ENCODE measurements at regions not wholly inside any gene's neighbourhood (a gene's known extent, or its start where the extent isn't known, plus 50 kb on each side); places are given as distances from the start of the nearest gene placed in this dataset.
A peak's percentile ranks its signal among the peaks of the same experiment; 100 is the strongest.
"Not testable (repeated sequence)": the region's sequence is repeated elsewhere in the genome, so short reads cannot be mapped to it uniquely, and the experiment has no call there.

DNA sequence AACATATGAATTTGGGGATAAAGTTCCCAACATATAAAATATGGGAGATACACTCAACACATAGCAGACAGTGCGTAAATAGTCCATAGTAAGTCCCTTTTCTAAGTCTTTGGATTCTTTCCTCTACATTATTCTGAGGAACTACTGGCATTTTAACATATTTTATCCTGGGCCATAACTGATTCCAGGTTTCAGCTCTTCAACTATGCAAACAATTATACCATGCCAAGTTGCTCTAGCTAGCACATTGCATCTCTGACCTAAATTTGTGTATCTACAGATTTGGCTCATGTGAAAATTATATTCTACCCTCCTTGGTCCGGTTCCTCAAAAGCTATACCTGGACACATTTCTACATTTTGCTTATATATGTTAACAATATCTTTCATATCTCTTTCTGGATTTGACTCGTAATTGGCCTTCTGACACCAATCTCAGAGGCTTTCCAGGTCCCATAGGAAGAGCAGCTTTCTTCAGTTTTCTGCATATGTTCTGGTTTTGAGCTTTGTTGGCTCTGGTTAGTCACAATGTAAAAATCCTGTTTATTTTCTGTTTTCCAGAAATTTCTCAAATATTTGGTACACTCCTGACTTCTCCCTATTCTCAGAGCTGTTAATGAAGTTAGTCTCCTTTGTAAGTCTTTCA, 305.4 kb downstream of the BMP4 start:
- DNase-seq = no peak

GRCh38 chr14:53646925-53647324, 309.7 kb downstream of the BMP4 start:
- DNase-seq = no peak

GRCh38 chr14:53640695-53641094, 315.9 kb downstream of the BMP4 start:
- no peak for DNase-seq

DNA sequence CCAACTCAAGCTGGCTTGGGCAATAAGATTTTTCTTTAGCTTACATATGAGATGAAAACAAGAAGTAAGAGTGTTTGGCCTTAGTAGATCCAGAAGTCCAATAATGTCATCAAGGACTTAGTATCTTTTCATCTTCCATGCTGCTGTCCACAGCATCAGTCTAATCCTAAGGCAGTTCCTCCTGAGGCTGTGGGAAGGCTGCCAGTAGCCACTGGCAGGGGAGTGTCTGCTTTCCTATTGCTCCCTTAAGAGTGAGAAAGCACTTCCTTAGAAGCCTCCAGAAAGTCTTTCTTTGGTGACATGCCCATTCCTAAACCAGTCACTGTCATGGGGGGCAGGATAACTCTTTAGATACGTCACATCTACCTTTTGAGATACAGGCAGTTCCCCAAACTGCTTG, 317.7 kb downstream of the BMP4 start:
- no peak for DNase-seq

- no peak for DNase-seq
Measured at GRCh38 chr14:53634793-53635192, 321.8 kb downstream of the BMP4 start.

DNA sequence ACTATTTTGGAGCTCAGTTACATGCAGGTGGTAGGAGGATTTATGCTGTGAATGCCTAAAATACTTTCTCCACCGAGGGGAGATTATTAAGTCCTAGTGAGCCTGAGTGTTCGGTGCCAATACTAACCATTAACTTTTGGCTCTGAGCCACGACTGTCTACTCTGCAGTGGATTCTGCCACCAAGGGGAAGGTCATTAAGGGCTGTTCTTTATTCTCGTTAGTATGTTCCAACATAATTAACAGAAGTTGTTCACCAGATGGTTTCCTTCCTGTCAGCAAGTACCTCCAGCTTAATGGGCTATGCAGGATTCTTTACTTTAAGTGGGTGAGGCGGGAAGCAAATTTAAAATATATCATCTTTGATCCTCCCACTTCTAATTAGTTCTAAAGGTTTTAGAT, 326.3 kb downstream of the BMP4 start:
- peak; percentile 97 for DNase-seq

- no peak for DNase-seq
Measured at GRCh38 chr14:53628732-53629430, 327.7 kb downstream of the BMP4 start.

GRCh38 chr14:53628261-53628660, 328.4 kb downstream of the BMP4 start:
- DNase-seq = no peak

- no peak for DNase-seq
Measured at GRCh38 chr14:53626761-53627160, 329.9 kb downstream of the BMP4 start.

- no peak for DNase-seq
Measured at GRCh38 chr14:53622447-53622846, 334.2 kb downstream of the BMP4 start.

- no peak for DNase-seq
Measured at GRCh38 chr14:53621921-53622320, 334.7 kb downstream of the BMP4 start.

- no peak for DNase-seq
Measured at GRCh38 chr14:53621433-53621832, 335.2 kb downstream of the BMP4 start.

DNA sequence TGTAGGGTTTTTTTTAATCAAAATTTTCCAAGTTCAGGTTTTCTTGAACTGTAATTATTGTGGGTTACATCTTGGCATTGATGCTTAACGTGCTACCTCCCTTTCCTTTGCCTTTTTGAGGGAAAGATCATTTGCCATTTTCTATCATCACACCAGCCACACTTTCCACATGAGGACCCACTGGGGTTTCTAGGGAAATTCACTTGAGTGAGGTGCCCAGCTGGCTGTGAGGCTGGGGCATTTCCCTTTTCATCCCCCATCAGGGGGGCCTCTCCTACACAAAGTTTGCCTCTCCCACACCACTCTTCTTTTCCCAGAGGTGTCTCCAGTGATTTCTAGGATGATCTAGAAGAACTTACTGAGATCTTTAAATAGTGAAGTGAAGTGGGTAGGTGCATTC, 335.7 kb downstream of the BMP4 start:
- DNase-seq = no peak

GRCh38 chr14:53620317-53620716, 336.3 kb downstream of the BMP4 start:
- DNase-seq = no peak

- no peak for DNase-seq
Measured at GRCh38 chr14:53619691-53620231, 336.9 kb downstream of the BMP4 start.

GRCh38 chr14:53616536-53616935, 340.1 kb downstream of the BMP4 start:
- not testable (repeated sequence) for DNase-seq

- DNase-seq = no peak
Measured at GRCh38 chr14:53615252-53615651, 341.4 kb downstream of the BMP4 start.

DNA sequence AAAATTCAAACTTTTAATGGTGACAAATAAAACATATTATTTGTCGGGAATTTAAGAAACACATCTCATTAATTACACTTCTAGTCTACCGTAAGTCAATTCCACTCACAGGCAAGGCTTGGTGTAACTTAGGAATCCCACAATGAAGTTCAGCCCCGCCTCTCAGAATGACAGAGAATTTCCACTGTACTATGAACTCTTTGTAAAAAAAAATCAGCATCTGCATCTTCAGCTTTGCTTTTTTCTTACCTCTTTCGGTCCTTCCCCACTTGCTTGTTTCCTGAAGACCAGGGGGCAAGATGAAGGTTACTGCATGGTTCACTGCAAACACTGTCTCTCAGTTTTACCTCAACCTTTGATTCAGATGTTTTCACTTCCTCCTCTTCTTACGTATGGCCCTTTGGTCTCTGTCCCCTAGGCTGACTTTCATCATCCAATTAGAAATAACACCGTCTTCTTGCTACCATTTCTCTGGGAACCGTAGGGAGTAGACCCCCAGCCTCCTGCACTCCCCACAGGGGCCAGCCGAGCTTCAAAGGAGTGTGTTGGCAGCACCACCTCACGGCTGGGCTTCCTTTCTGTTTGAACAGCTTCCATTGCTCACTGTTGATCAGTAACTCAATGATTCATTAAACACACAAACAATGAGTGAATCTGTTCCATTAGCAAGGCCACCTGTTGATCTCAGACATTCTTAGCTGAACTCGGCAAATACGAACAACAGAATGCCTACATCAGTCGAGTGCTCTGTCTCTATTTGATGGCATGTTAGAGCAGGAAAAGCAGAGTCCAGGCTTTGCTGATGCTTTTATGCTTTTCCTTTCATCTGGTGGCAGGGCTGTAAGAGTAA, 343.0 kb downstream of the BMP4 start:
- no peak for DNase-seq

DNA sequence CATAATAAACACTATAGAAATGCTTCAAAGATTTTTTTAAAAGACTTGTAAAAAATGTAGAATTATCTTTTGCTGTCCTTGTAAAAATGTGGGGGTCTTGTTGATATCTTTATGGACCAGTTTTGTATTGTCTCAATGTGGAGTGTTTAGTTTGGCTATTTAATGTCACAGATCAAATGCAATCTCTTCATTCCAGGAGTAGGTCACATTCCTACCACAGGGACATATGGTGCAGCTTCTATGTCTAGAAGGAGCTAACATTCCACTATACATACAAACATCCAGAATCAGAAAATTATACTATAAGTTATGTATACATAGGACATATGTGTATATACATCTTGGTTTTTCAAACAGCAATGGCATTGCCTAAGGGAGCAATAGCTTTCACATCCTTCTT, 345.7 kb downstream of the BMP4 start:
- no peak for DNase-seq

- DNase-seq = no peak
Measured at GRCh38 chr14:53609009-53609408, 347.6 kb downstream of the BMP4 start.

- DNase-seq = no peak
Measured at GRCh38 chr14:53608369-53608768, 348.3 kb downstream of the BMP4 start.

DNA sequence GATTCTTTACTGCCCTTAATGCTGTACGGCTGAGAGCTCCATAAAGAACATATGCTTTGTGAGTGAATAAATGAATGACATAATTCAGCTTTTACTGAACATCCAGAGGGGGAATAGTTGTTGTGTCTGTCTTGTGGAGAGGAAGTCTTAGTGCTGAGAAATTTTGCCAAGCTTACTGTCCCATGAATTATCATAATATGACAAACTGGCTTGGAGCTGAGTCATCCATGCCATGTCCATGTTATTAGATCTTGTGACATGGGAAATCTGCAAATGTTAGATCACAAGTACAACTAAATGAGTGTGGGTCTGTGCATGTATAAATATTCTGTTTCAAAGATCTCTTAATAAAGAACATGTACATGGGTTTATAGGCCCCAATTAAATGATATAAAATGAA, 350.4 kb downstream of the BMP4 start:
- DNase-seq = no peak

GRCh38 chr14:53605562-53605961, 351.1 kb downstream of the BMP4 start:
- no peak for DNase-seq

DNA sequence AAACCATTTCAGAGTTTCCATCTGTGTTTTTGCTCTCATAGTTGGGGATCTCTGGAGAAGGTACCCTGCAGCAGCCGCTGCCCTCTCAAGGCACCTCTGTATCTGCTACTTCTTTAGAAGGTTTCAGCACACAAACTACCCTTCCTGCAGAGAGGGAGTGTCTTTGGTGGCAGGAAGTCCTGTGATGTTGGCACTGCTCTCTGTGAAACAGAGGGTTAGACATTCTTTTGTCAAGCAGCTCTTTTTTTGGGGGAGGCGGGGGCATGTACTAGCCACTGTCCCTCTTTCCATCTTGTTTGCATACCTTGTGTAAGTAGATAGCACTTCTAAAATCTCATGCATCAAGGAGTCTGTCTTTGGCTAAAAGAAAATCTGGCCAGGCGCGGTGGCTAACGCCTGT, 352.6 kb downstream of the BMP4 start:
- no peak for DNase-seq
